Duodenal mucosa (tissue), 2 donors: ENCODE measurements at regions not wholly inside any gene's neighbourhood (a gene's known extent, or its start where the extent isn't known, plus 50 kb on each side); places are given as distances from the start of the nearest gene placed in this dataset.

Experiments
- H3K27ac ChIP-seq: one replicate; pipeline ENCODE4 v1.7.0; 2013; ENCODE audit warnings: low read depth, low read length
- H3K27me3 ChIP-seq, 2 donors: one replicate each; pipeline ENCODE4 v1.7.0; 2013; ENCODE audit warnings: low read length in 2 of 2, control low read depth in 1 of 2; ENCODE audit not compliant: insufficient read depth in 2 of 2, control insufficient read depth in 1 of 2
- H3K36me3 ChIP-seq, 2 donors: one replicate each; pipeline ENCODE4 v1.7.0; 2013; ENCODE audit warnings: low read length in 2 of 2, control low read depth in 1 of 2; ENCODE audit not compliant: insufficient read depth in 2 of 2, control insufficient read depth in 1 of 2
- H3K4me1 ChIP-seq, 2 donors: one replicate each; pipeline ENCODE4 v1.7.0; 2013; ENCODE audit warnings: low read length in 2 of 2, control low read depth in 1 of 2; ENCODE audit not compliant: insufficient read depth in 2 of 2, control insufficient read depth in 1 of 2
- H3K4me3 ChIP-seq, 2 donors: one replicate each; pipeline ENCODE4 v1.7.0; 2013; ENCODE audit warnings: low read length in 2 of 2, low read depth in 1 of 2
- H3K9ac ChIP-seq, 2 donors: one replicate each; pipeline ENCODE4 v1.7.0; 2013; ENCODE audit warnings: low read length in 2 of 2, low read depth in 1 of 2
- H3K9me3 ChIP-seq, 2 donors: one replicate each; pipeline ENCODE4 v1.7.0; 2013; ENCODE audit warnings: low read length in 2 of 2, control low read depth in 1 of 2; ENCODE audit not compliant: control insufficient read depth in 1 of 2

GRCh38 chr17:53090770-53091169 lies 732.0 kb upstream of the KIF2B start:
- Histone ChIP-seq H3K27me3 (no peaks in the 10 kb centered on the region), H3K36me3 (no peaks in the 10 kb centered on the region), H3K4me1 (no peaks in the 10 kb centered on the region), H3K4me3 (no peak overlapping the region), H3K9me3 (no peaks in the 10 kb centered on the region), H3K9ac (no peak overlapping the region), H3K27ac (no peak overlapping the region)

DNA sequence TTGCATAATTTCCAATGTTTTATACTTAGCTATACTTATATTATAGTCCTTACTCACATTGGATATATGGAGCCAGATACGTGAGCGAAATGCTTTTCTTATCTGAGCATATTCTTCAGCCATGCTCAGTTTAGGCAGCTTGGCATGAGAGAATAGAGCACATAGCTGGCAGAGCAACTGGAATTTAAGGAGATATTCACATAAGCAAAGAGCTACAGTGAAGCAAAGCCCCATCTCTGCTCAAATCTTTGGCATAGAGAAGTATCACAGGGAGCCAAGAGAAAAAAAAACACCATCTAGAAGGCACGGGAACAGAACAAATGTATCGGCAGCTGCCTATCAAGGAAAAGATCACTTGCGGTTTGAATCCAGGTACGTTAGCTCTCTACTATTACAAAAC lies 734.2 kb upstream of the KIF2B start:
- no peaks in the 10 kb centered on the region for H3K27me3 ChIP-seq
- H3K36me3 ChIP-seq: no peaks in the 10 kb centered on the region
- no peaks in the 10 kb centered on the region for H3K9me3 ChIP-seq
- no peak overlapping the region for H3K4me3 ChIP-seq
- no peaks in the 10 kb centered on the region for H3K4me1 ChIP-seq
- H3K9ac ChIP-seq: no peak overlapping the region
- no peak overlapping the region for H3K27ac ChIP-seq

GRCh38 chr17:53061446-53061845 lies 761.3 kb upstream of the KIF2B start:
- Histone ChIP-seq H3K36me3 (no peaks in the 10 kb centered on the region), H3K27ac (no peak overlapping the region), H3K4me3 (no peak overlapping the region), H3K9ac (no peak overlapping the region), H3K4me1 (no peaks in the 10 kb centered on the region), H3K9me3 (no peaks in the 10 kb centered on the region), H3K27me3 (no peaks in the 10 kb centered on the region)

DNA sequence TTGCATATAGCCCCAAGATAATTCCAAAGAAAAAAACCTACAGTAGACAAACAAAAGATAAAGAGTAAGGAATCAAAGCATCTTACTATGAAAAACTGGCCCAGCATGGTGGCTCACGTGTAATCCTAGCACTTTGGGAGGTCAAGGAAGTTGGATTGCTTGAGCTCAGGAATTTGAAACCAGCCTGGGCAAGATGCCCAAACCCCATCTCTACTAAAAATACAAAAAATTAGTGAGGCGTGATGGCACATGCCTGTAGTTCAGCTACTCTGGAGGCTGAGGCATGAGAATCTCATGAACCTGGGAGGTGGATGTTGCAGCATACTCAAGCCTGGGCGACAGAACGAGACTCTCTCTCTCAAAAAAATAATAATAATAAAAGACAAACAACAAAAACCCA lies 764.7 kb upstream of the KIF2B start:
- H3K27me3 ChIP-seq: no peaks in the 10 kb centered on the region
- no peak overlapping the region for H3K4me3 ChIP-seq
- H3K4me1 ChIP-seq: no peaks in the 10 kb centered on the region
- no peaks in the 10 kb centered on the region for H3K9me3 ChIP-seq
- H3K27ac ChIP-seq: no peak overlapping the region
- H3K36me3 ChIP-seq: no peaks in the 10 kb centered on the region
- no peak overlapping the region for H3K9ac ChIP-seq

GRCh38 chr17:53046781-53047180 lies 775.9 kb upstream of the KIF2B start:
- Histone ChIP-seq H3K9me3 (no peaks in the 10 kb centered on the region), H3K27ac (no peak overlapping the region), H3K4me3 (no peak overlapping the region), H3K36me3 (no peaks in the 10 kb centered on the region), H3K4me1 (no peaks in the 10 kb centered on the region), H3K9ac (no peak overlapping the region), H3K27me3 (no peaks in the 10 kb centered on the region)

DNA sequence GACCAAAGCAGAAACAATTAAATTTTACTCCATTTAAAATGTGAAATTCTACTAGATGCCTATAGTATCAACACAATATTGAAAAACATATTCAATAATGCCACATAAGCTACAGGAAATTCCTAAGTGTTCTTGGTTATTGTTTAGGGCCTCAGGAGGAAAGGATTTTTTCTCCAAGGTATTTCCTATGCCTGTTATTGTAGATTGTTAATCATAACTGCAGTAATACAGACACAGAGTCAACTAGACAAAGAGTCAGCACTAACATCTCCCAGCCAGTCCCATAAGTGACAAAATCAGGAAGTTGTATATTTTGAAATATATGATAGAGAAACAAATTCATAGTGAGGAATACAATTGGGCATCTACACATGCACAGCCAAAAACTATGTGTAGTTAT lies 782.7 kb upstream of the KIF2B start:
- no peak overlapping the region for H3K27ac ChIP-seq
- no peak overlapping the region for H3K9ac ChIP-seq
- no peaks in the 10 kb centered on the region for H3K4me1 ChIP-seq
- H3K36me3 ChIP-seq: no peaks in the 10 kb centered on the region
- no peaks in the 10 kb centered on the region for H3K27me3 ChIP-seq
- H3K9me3 ChIP-seq: no peaks in the 10 kb centered on the region
- H3K4me3 ChIP-seq: no peak overlapping the region

- H3K4me1 ChIP-seq: no peaks in the 10 kb centered on the region
- H3K36me3 ChIP-seq: no peaks in the 10 kb centered on the region
- no peaks in the 10 kb centered on the region for H3K27me3 ChIP-seq
- no peak overlapping the region for H3K27ac ChIP-seq
- H3K4me3 ChIP-seq: no peak overlapping the region
- H3K9me3 ChIP-seq: peaks cover 0 to 5% of the 10 kb centered on the region in 2 donors
- H3K9ac ChIP-seq: no peak overlapping the region
Measured at GRCh38 chr17:53033297-53033696, 789.4 kb upstream of the KIF2B start.

- Histone ChIP-seq H3K27me3 (no peaks in the 10 kb centered on the region), H3K9me3 (peaks cover 0 to 5% of the 10 kb centered on the region in 2 donors), H3K9ac (no peak overlapping the region), H3K4me1 (no peaks in the 10 kb centered on the region), H3K36me3 (no peaks in the 10 kb centered on the region), H3K4me3 (no peak overlapping the region), H3K27ac (no peak overlapping the region)
Measured at GRCh38 chr17:53032861-53033271, 789.9 kb upstream of the KIF2B start.

GRCh38 chr17:53017227-53017626 lies 805.5 kb upstream of the KIF2B start:
- no peaks in the 10 kb centered on the region for H3K9me3 ChIP-seq
- no peak overlapping the region for H3K9ac ChIP-seq
- no peaks in the 10 kb centered on the region for H3K4me1 ChIP-seq
- no peaks in the 10 kb centered on the region for H3K36me3 ChIP-seq
- no peak overlapping the region for H3K27ac ChIP-seq
- no peaks in the 10 kb centered on the region for H3K27me3 ChIP-seq
- H3K4me3 ChIP-seq: no peak overlapping the region

- Histone ChIP-seq H3K9me3 (no peaks in the 10 kb centered on the region), H3K9ac (no peak overlapping the region), H3K4me1 (no peaks in the 10 kb centered on the region), H3K27ac (no peak overlapping the region), H3K36me3 (no peaks in the 10 kb centered on the region), H3K4me3 (no peak overlapping the region), H3K27me3 (no peaks in the 10 kb centered on the region)
Measured at GRCh38 chr17:53016085-53016484, 806.6 kb upstream of the KIF2B start.

DNA sequence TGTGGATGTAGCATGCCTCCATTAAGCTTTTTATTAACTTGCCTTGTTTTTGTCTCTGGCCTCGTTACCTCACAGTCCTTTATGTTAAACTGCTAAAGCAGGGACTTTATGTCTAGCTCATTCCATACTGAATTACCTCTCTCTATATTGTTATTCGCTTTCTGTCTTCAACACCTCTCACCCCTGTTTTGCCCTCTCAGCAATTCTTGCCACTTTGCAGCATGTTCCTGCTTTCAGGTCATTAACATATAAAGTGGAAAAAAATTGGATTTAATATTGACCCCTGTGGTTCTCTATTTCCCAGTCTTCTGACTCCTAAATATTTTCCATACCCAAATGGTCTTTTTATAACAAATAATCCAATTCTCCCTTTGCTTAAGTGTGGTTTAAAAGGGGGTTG lies 810.4 kb upstream of the KIF2B start:
- H3K27me3 ChIP-seq: no peaks in the 10 kb centered on the region
- H3K27ac ChIP-seq: no peak overlapping the region
- H3K4me1 ChIP-seq: no peaks in the 10 kb centered on the region
- no peak overlapping the region for H3K4me3 ChIP-seq
- H3K9ac ChIP-seq: no peak overlapping the region
- no peaks in the 10 kb centered on the region for H3K9me3 ChIP-seq
- H3K36me3 ChIP-seq: no peaks in the 10 kb centered on the region
